ENCODE measurements at regions not wholly inside any gene's neighbourhood (a gene's known extent, or its start where the extent isn't known, plus 50 kb on each side); places are given as distances from the start of the nearest gene placed in this dataset.

DNA sequence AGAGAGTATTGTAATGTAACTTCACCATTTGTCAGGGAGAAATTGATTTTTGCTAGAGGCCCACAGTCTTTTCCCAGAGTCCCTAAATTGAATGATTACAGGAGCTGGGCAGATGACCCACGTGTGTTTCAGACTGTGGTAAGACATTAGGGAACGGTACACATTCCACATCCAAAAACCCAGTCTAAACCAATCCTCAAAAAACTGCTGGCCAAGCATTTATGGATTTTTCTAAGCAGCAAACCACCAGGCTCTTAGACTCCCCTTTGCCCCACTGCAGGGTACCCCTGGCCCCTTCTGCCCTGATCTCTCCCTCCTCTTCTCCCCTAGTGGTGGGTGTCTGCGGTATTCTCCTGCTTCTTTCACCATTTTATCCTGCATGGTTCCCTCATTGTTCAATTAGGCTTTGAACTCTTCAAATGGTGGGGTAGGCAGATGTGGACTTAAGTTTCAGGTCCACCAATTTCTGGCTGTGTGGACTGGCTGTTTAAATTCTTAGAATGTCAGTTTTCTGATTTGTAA is 135.5 kb upstream of the SORCS3 start:
- DNase-seq (ENCODE audit: low read depth) = no peak

DNA sequence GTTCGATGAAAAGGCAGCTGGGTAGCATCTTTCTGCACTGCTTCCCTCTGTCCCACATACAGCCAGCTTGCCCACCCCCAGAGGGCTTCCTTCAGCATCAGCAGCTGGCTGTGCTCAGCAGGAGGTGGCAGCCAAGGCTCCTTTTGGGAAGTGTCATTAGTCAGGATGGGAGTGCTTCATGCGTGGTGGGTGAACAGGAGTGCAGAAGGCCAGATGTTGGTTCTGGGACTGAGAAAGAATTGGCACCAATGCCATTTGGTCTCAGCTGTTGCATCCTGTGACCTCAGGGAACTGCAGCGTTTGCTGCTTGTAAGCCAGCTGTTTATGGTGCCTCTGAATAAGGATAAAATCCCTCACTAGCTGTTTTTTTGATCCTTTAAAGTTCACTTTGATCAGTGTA is 131.1 kb upstream of the SORCS3 start:
- no peak for DNase-seq (ENCODE audit: low read depth)

DNA sequence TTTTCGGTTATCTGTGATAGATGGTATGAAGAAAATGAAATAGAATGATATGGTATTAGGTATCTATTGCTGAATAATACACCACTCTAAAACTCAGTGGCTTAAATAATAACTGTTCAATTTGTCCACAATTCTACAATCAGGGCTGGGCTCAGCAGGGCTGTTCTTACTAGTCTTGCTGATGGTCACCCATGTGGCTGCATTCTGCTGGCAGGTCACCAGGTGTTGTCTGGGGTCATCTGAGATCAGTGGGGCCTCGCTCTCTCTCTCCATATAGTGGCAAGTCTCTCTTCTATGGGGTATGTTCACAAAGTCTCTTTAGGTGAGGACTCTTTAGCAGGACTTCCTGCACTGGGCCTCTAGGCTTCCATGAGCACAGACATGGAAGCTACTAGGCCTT is 130.4 kb upstream of the SORCS3 start:
- no peak for DNase-seq (ENCODE audit: low read depth)

- no peak for DNase-seq (ENCODE audit: low read depth)
Measured at GRCh38 chr10:104512800-104513199, 128.3 kb upstream of the SORCS3 start.

DNA sequence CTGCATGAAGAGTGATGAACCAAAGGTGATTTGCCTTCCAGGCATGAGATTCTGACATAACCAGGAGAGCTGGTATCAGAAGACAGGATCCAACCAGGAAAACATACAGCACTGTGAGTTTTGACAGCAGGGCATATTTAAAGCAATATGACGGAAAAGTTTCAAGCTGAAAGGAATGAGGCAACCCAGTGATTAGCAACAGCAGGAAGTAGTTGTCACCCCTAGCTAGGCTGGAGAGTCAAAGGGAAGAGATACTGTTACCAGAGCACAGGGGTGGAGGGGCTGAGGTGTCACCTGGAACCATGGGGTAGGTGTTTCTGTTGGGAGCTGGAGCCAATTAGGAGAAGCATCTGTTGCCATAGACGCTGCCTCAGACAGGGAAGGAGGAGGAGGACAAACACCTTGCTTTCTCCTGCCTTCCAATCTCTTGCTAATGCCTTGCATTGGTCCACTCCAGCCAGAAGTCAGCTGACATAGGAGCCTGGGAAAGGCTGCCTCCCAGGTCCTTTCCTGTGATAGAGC is 125.4 kb upstream of the SORCS3 start:
- no peak for DNase-seq (ENCODE audit: low read depth)

GRCh38 chr10:104516986-104517385 is 124.1 kb upstream of the SORCS3 start:
- DNase-seq (ENCODE audit: low read depth) = no peak

GRCh38 chr10:104517946-104518345 is 123.1 kb upstream of the SORCS3 start:
- no peak for DNase-seq (ENCODE audit: low read depth)

GRCh38 chr10:104518891-104519290 is 122.2 kb upstream of the SORCS3 start:
- DNase-seq (ENCODE audit: low read depth) = no peak

DNA sequence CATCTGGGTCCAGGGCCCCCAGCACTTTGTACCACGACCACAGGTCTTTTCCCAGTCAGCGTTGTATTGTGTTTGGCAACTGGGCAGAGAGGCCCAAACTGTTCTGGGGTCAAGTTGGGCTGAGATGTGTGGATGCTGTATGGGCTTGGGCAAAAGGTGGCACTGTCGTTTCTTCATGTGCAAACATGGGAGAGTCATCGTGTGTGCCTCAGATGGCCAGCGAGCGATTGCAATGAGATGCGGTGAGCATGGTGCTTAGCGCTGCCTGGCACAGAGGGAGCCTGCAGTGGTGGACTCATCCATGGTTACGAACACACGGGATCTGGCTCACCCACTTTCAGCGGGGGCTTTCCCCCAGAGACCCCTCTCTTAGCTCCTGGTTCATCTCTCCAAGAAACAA is 120.4 kb upstream of the SORCS3 start:
- no peak for DNase-seq (ENCODE audit: low read depth)

DNA sequence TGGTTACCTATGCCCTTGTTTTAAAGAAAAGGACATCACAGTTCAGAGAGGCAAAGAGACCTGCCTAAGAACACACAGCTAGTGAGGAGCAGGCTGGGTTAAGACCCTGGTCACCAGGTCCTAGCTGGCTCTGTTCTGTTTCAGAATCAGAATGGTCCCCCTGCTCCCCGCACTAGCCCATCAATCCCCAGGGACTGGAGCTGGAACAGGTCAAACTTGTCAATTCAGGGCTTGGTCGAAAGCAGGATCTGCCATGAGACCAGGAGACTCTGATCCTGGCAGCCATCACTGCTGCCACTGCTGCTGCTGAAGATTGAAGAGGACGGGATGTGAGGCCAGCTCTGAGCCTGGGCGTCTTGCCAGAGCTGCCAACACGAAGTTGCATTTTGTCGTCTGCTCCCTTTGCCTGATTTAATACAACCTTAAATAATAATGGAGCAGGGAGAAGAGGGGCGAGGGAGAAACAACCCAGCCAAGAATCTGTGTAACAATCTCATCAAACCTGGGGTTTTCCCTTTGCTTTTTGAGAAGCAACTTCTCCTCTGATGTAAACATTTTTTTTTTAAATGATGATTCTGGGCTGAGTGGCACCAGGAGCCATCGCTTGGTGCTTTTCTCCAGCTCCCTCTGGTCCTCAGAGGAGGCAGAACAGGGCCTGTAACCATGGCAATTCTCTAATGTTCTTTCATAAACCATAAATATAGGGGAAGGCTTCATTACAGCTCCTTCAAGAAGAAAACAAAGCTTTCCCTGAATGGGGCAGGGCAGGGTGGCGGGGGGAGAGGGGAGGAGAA is 119.0 kb upstream of the SORCS3 start:
- no peak for DNase-seq (ENCODE audit: low read depth)

DNA sequence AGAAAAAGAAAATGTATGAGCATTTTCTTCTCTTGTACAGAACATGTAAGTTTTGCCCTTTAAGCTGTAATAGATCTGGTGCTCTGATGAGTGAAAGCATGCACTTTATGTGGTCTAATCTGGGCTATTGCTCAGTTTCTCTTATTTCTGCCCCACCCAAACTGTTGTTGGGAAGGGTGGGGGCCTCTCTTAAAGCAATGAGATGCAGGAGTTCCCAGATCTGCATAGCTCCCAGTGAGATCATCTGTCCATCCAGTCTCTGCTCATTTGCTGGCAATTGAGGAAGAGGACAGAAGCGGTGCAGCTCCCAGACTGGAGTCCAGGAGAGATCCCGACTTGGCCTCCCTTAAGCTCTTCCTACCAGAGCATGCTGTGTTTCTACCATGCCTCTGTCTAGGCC is 114.9 kb upstream of the SORCS3 start:
- no peak for DNase-seq (ENCODE audit: low read depth)

GRCh38 chr10:104527013-104527412 is 114.1 kb upstream of the SORCS3 start:
- no peak for DNase-seq (ENCODE audit: low read depth)

GRCh38 chr10:104540181-104540580 is 100.9 kb upstream of the SORCS3 start:
- no peak for DNase-seq (ENCODE audit: low read depth)

DNA sequence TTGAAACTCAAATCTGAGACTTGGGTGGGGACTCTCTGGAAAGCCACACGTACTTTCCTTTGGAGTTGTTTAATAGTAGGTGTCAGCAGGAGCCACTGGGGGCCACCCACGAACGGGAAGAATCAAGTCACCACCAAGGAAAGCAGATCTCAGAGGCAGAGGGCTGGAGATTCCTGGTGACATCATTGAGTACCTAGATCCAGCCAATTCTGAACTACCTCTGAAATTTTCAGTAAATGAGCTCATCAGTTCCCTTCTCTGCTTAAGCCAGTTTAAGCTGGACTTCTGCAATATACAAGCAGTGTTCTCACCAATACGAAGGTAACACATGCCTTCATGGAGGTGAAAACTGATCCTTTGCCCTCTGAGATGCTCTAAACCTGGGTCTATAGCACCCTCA is 99.3 kb upstream of the SORCS3 start:
- no peak for DNase-seq (ENCODE audit: low read depth)

DNA sequence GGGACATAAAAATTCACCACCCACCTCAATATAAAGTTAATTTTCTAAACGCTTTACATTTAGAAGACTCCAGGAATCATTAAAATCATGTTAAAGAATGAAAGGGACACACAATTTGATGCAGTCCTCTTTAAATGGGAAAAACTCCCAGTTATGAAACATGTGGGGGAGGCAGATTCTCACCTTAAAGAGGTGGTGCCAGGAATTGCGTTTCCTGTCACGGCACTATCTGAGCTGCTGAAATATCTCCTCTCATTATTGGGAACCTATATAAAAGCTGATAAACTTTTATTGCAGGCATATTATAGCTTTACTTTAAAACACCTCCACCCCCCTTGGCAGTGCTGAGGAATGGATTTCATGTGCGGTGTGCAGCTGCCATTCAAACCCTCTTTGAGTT is 94.8 kb upstream of the SORCS3 start:
- no peak for DNase-seq (ENCODE audit: low read depth)

DNA sequence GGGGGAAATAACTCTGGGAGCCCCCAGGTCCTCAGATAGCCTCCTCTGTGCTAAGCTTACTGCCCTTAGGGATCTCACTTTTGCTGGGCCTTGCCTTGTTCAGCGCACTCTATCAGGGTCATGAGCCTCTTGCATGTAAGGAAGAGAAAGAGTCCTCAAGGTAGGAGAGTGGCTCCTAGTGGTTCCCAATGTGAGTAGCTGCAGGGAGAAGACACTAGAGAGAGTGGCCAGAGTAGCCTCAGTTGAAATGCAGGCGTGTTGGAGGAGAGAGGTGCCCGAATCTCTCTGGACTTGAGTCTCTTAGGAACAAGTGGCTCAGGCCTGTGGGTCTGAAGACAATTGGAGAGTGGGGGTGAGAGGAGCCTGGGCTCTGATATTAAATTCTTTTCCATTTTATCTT is 94.3 kb upstream of the SORCS3 start:
- DNase-seq (ENCODE audit: low read depth) = no peak

GRCh38 chr10:104548090-104548489 is 93.0 kb upstream of the SORCS3 start:
- DNase-seq (ENCODE audit: low read depth) = no peak

DNA sequence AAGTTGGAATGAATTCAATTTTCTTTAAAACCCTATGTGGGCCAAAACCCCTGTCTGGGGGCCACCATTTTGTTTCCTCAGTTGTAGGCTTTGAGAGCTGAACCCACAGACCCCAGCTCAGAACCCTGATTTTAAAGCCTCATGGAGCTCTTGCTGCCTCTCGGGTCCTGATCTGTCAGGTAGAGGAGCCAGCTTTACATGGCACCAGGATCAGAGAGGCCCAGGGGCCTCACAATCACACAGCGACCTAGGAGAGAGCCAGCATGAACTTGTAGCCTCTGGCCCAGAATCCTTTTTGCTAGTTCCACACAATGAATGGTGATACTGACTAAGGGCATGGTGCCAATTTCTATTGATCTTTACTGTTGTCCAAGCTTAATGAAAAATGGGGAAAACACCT is 84.3 kb upstream of the SORCS3 start:
- no peak for DNase-seq (ENCODE audit: low read depth)

- no peak for DNase-seq (ENCODE audit: low read depth)
Measured at GRCh38 chr10:104557966-104558365, 83.1 kb upstream of the SORCS3 start.

DNA sequence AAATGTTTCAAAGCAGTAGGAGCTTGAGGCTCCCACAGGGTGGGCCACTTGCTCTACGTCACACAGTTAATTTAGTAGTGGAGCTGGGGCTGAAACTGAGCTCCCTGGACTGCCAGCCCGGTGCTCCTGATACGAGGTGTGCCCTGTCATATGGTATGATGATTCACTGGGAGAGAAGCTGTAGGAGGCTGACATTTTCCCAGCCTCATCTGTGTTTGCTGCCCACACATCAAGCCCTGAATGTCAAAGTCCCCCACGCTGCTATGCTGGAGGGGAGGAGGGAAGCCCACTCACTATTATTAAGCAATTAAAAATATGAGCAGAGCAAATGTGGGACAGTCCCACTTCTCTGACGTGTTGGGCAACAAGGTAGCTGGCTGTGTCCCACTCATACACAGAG is 81.2 kb upstream of the SORCS3 start:
- DNase-seq (ENCODE audit: low read depth) = no peak

DNA sequence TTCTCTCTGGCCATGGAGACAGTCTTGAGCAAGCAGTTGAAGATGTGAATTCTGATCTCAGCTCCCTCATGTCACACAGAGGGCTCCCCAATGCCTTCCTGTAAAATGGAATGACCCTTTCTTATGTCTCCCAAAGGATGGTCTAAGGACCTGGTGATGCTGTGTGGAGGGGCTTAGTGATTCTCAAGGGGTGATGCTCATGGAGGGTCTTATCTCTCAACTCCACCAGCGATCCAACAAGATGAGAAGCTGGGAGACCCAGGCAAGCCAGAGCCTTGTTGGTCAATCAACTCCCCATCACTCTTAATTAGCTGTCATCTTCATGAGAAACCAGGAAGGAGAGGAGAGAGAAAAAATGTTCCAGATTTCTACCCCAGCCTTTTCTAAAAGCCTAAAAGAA is 78.0 kb upstream of the SORCS3 start:
- DNase-seq (ENCODE audit: low read depth) = no peak

DNA sequence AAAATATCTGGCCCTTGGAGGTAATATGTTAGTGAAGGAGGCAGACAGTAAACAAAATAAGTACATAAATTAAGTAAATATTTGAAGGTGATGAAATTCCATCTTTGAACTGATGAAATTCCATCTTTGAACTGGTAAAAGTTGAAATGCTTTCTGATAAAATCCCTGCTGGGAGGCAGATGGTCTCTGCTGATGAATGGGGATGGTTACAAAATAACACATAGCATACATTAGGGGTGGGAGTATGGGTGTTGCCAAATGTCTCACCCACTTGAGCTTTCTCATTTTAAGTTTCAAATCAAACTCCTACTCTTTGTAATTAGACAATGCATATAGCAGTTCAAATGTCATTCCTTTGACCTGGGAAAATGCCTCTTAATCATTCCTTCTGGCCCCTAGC is 77.5 kb upstream of the SORCS3 start:
- DNase-seq (ENCODE audit: low read depth) = no peak

DNA sequence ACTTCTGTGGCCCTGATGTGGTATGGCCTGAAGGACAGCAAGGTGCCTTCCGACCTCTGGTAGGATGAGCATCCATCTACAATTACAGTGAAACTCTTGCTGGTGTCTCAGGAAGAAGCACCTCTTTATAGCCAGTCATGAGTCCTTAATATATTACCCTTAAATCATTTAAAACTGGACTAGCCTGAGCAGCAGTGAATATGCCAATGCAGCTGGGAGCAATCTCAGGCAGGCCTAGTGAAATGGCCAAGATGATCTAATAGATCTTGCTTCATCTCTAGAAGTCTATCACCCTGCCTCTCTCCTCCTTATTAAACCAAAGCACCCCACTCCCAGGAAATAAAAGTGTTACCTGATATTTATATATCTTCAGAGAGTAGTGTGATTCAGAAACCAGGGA is 66.7 kb upstream of the SORCS3 start:
- no peak for DNase-seq (ENCODE audit: low read depth)

DNA sequence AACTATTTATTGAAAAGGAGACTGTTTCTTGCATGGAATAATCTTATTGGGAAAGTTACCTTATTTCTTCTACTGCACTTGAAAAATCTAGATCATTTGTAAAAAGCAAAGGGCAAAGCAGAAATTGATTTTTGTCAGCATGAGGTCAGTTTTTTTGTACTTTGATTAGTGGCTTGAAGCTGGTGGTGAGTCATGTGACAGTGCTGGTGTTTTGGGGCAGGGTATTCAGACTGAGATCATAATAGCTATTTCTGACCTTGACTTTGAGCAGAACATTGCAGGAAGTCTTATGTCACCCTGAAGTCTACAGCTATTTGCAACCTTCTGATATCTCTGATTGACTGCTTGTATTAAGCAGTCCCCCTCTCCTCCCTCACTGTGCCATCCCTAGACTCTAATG is 66.3 kb upstream of the SORCS3 start:
- DNase-seq (ENCODE audit: low read depth) = no peak
